Esophagus muscularis mucosa (tissue), 3 donors: ENCODE measurements at regions not wholly inside any gene's neighbourhood (a gene's known extent, or its start where the extent isn't known, plus 50 kb on each side); places are given as distances from the start of the nearest gene placed in this dataset.
"Not testable (repeated sequence)": the region's sequence is repeated elsewhere in the genome, so short reads cannot be mapped to it uniquely, and the experiment has no call there.

Experiments used
- POLR2A ChIP-seq: fragments of 450-650 bp; IDR thresholded peaks from one replicate; pipeline ENCODE4 v1.6.1; 2017; ENCODE audit warnings: antibody characterized with exemption, moderate library complexity, mild to moderate bottlenecking, low read depth
- TF ChIP-seq, protein P1 (sequence below), 3 experiments: fragments of 200-600 bp in 2 of 3; fragments of 450-650 bp in 1 of 3; sonication (generic) in 2 of 3; IDR thresholded peaks; one replicate each; pipeline ENCODE4 v1.5.1; 2017 to 2019; ENCODE audit warnings: antibody characterized with exemption in 3 of 3, mild to moderate bottlenecking in 2 of 3, moderate library complexity in 1 of 3

DNA sequence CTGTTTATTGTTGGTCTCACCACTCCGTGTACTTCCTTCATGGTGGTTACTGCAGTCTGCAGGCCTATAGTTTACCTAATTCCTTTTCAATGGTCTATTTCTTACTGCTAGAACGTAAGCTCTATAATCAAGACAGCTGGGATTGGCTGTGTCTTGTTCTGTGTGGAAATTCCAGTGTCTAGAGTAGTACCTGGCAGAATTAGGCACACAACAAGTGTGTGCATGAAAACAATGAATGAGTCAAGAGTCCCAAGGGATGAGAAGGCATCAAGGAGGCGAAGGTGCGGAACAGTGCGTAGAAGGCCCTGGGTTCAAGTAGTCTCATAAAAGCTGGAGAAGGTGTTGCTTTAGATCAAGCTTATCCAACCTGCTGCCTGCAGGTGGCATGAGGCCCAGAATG is 70.8 kb upstream of the GBA3 start:
- TF ChIP-seq, protein P1, sequence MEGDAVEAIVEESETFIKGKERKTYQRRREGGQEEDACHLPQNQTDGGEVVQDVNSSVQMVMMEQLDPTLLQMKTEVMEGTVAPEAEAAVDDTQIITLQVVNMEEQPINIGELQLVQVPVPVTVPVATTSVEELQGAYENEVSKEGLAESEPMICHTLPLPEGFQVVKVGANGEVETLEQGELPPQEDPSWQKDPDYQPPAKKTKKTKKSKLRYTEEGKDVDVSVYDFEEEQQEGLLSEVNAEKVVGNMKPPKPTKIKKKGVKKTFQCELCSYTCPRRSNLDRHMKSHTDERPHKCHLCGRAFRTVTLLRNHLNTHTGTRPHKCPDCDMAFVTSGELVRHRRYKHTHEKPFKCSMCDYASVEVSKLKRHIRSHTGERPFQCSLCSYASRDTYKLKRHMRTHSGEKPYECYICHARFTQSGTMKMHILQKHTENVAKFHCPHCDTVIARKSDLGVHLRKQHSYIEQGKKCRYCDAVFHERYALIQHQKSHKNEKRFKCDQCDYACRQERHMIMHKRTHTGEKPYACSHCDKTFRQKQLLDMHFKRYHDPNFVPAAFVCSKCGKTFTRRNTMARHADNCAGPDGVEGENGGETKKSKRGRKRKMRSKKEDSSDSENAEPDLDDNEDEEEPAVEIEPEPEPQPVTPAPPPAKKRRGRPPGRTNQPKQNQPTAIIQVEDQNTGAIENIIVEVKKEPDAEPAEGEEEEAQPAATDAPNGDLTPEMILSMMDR (IDR thresholded peaks at IDR 0.05): not testable (repeated sequence)
- TF ChIP-seq POLR2A: not testable (repeated sequence)
